ENCODE measurements at regions not wholly inside any gene's neighbourhood (a gene's known extent, or its start where the extent isn't known, plus 50 kb on each side); places are given as distances from the start of the nearest gene placed in this dataset.

GRCh38 chr3:39724233-39724846 lies 85.1 kb upstream of the MYRIP start:
- no peak for TF ChIP-seq CTCF (IDR thresholded peaks at IDR 0.05; ENCODE audit: insufficient read depth, low read length)
- no peak for TF ChIP-seq POLR2AphosphoS5 (IDR thresholded peaks at IDR 0.05; ENCODE audit: low read depth)
